Loucy (cell line): ENCODE measurements at regions not wholly inside any gene's neighbourhood (a gene's known extent, or its start where the extent isn't known, plus 50 kb on each side); places are given as distances from the start of the nearest gene placed in this dataset.

Source experiments
- H2AFZ ChIP-seq: fragments of 200-600 bp; sonication (generic); 2 replicates; pipeline ENCODE4 v1.6.0; 2016; ENCODE audit warnings: antibody characterized with exemption, mild to moderate bottlenecking, low read length, moderate library complexity
- H3F3A ChIP-seq: fragments of 200-600 bp; 2 replicates; pipeline ENCODE4 v1.6.0; 2016; ENCODE audit warnings: antibody characterized with exemption, low read depth, mild to moderate bottlenecking
- H3K27me3 ChIP-seq: fragments of 200-600 bp; sonication (generic); 2 replicates; pipeline ENCODE4 v1.6.1; 2014; ENCODE audit warnings: low read length, mild to moderate bottlenecking; ENCODE audit not compliant: insufficient read depth, poor library complexity, severe bottlenecking
- H3K36me3 ChIP-seq: fragments of 200-600 bp; sonication (generic); 2 replicates; pipeline ENCODE4 v1.6.1; 2016; ENCODE audit warnings: low read length; ENCODE audit not compliant: insufficient read depth
- H3K4me1 ChIP-seq: fragments of 200-600 bp; sonication (generic); 2 replicates; pipeline ENCODE4 v1.5.1; 2014; ENCODE audit warnings: low read length, mild to moderate bottlenecking; ENCODE audit not compliant: insufficient read depth, poor library complexity, severe bottlenecking
- H3K4me2 ChIP-seq: fragments of 200-600 bp; sonication (generic); 2 replicates; pipeline ENCODE4 v1.6.0; 2014; ENCODE audit warnings: antibody characterized with exemption, low read length, low read depth, mild to moderate bottlenecking; ENCODE audit not compliant: poor library complexity, severe bottlenecking
- H3K4me3 ChIP-seq: fragments of 200-600 bp; sonication (generic); 2 replicates; pipeline ENCODE4 v1.5.1; 2014; ENCODE audit warnings: low read length, mild to moderate bottlenecking, mixed read lengths; ENCODE audit not compliant: poor library complexity, severe bottlenecking
- H3K79me2 ChIP-seq: fragments of 200-600 bp; sonication (generic); 2 replicates; pipeline ENCODE4 v1.6.1; 2014; ENCODE audit warnings: low read length; ENCODE audit not compliant: insufficient read depth
- H3K9ac ChIP-seq: fragments of 200-600 bp; sonication (generic); 2 replicates; pipeline ENCODE4 v1.6.0; 2014; ENCODE audit warnings: mild to moderate bottlenecking, low read depth, low read length, moderate library complexity; ENCODE audit not compliant: poor library complexity, severe bottlenecking
- H3K9me2 ChIP-seq: fragments of 200-600 bp; sonication (generic); replicated peaks from 2 replicates; pipeline ENCODE4 v1.6.1; 2016; ENCODE audit warnings: low read depth, low read length, mixed read lengths
- H3K9me3 ChIP-seq: fragments of 200-600 bp; sonication (generic); 2 replicates; pipeline ENCODE4 v1.6.1; 2014; ENCODE audit warnings: mild to moderate bottlenecking, antibody characterized with exemption, low read length, low read depth; ENCODE audit not compliant: insufficient read depth
- H4K20me1 ChIP-seq: fragments of 200-600 bp; sonication (generic); 2 replicates; pipeline ENCODE4 v1.6.0; 2014; ENCODE audit warnings: antibody characterized with exemption, low read length, mild to moderate bottlenecking; ENCODE audit not compliant: insufficient read depth, poor library complexity, severe bottlenecking
- CTCF ChIP-seq: fragments of 200-600 bp; sonication (generic); conservative IDR thresholded peaks from 2 replicates; pipeline ENCODE4 v1.5.1; 2014; ENCODE audit warnings: mild to moderate bottlenecking, antibody characterized with exemption, low read length
- EZH2phosphoT487 ChIP-seq: fragments of 200-600 bp; IDR thresholded peaks from 2 replicates; pipeline ENCODE4 v1.6.1; 2018; ENCODE audit warnings: antibody characterized with exemption, mild to moderate bottlenecking, moderate library complexity, borderline replicate concordance

DNA sequence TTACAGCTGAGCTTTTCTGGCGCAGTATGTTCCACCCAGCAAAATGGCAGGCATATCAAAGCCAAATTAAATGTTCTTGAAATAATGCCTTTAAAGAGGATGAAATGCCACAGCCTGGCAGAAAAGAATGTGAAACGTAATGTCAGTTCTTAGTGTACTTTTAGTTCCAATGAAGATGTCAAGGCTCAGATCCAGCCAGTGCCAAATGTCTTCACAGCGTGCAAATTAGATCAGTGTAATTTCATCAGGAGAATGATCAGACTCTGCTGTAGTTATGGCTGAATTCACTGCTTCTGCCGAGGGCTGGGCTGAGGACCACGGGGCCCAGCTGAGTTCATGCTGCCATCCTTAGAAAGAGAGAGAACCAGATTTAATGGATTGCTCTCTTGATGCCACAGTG, 78.7 kb upstream of the ITGA4 start:
- H2AFZ ChIP-seq: no peak overlapping the region
- H3K9ac ChIP-seq: no peak overlapping the region
- H3K4me3 ChIP-seq: no peak overlapping the region
- no peaks in the 10 kb centered on the region for H3K36me3 ChIP-seq
- peaks cover 30% of the 10 kb centered on the region for H3K4me1 ChIP-seq
- no peaks in the 10 kb centered on the region for H3K79me2 ChIP-seq
- no peaks in the 10 kb centered on the region for H3K9me2 ChIP-seq
- H3K27me3 ChIP-seq: no peaks in the 10 kb centered on the region
- no peaks in the 10 kb centered on the region for H3K9me3 ChIP-seq
- no peak overlapping the region for H3K4me2 ChIP-seq
- TF ChIP-seq CTCF (no peak), EZH2phosphoT487 (no peak)
- no peaks in the 10 kb centered on the region for H4K20me1 ChIP-seq
- no peaks in the 10 kb centered on the region for H3F3A ChIP-seq

- Histone ChIP-seq H3K4me2 (no peak overlapping the region), H2AFZ (no peak overlapping the region), H4K20me1 (no peaks in the 10 kb centered on the region), H3K4me3 (no peak overlapping the region), H3K4me1 (peaks cover 17% of the 10 kb centered on the region), H3K9me2 (no peaks in the 10 kb centered on the region), H3F3A (no peaks in the 10 kb centered on the region), H3K9ac (no peak overlapping the region), H3K36me3 (no peaks in the 10 kb centered on the region; the same call in 1 of the 2 replicates), H3K79me2 (no peaks in the 10 kb centered on the region), H3K27me3 (no peaks in the 10 kb centered on the region), H3K9me3 (0 out of 2 replicates have a peak, but pooled peaks cover 4% of the 10 kb centered on the region)
- TF ChIP-seq EZH2phosphoT487: no peak
- TF ChIP-seq CTCF: no peak
Observed at GRCh38 chr2:181380581-181380980, 76.6 kb upstream of the ITGA4 start.

GRCh38 chr2:181384923-181385322, 72.3 kb upstream of the ITGA4 start:
- Histone ChIP-seq H3K9me3 (0 out of 2 replicates have a peak, but pooled peaks cover 4% of the 10 kb centered on the region), H3K9ac (no peak overlapping the region), H3K4me3 (no peak overlapping the region), H3K9me2 (no peaks in the 10 kb centered on the region), H3K4me2 (no peak overlapping the region), H3K27me3 (no peaks in the 10 kb centered on the region), H3K36me3 (no peaks in the 10 kb centered on the region; the same call in 1 of the 2 replicates), H3F3A (no peaks in the 10 kb centered on the region), H3K79me2 (no peaks in the 10 kb centered on the region), H2AFZ (no peak overlapping the region), H3K4me1 (peaks cover 3% of the 10 kb centered on the region), H4K20me1 (no peaks in the 10 kb centered on the region)
- TF ChIP-seq CTCF (no peak), EZH2phosphoT487 (no peak)
